ENCODE measurements at regions not wholly inside any gene's neighbourhood (a gene's known extent, or its start where the extent isn't known, plus 50 kb on each side); places are given as distances from the start of the nearest gene placed in this dataset.

- no peak for TF ChIP-seq KDM5A (IDR thresholded peaks at IDR 0.05; ENCODE audit: borderline replicate concordance, low read length)
- no peak for TF ChIP-seq ZNF790 (CRISPR knock-in tag; IDR thresholded peaks at IDR 0.05; ENCODE audit: borderline replicate concordance)
- TF ChIP-seq ZFY (CRISPR knock-in tag; IDR thresholded peaks at IDR 0.05): no peak
- TF ChIP-seq CBFB (CRISPR knock-in tag; IDR thresholded peaks at IDR 0.05): no peak
- no peak for TF ChIP-seq HCFC1 (IDR thresholded peaks at IDR 0.05; ENCODE audit: low read depth, low read length)
Observed at GRCh38 chr21:35249636-35250035, 200.5 kb upstream of the RUNX1 start (continued).

GRCh38 chr21:35245879-35246278 lies 196.8 kb upstream of the RUNX1 start:
- H4K20me1 ChIP-seq (ENCODE audit: insufficient read depth, low read length): no peaks in the 10 kb centered on the region
- in situ Hi-C loops (cut with HindIII; ENCODE audit: extremely low pct_ligation_motif_present, low pct_unique_long_range_greater_than_20kb): no loop called here
- no peak for DNase-seq (ENCODE audit: low spot score)
- no peak overlapping the region for H3K27ac ChIP-seq (ENCODE audit: extremely low read length, insufficient read depth, low read length)
- H3K4me3 ChIP-seq (replicated peaks in 1 of 3; ENCODE audit: insufficient read depth in 1 of 3, low read depth in 2 of 3, low read length in 3 of 3): no peak overlapping the region
- intact Hi-C loops (cut with micrococcal nuclease; ENCODE audit: unreplicated experiment): no loop called here
- H3K4me1 ChIP-seq (ENCODE audit: insufficient read depth, low read length): no peaks in the 10 kb centered on the region
- ATAC-seq: no peak
- CTCF ChIA-PET (ENCODE audit: low intra/inter-chr PET ratio, low total read pairs): no interaction called here
- FAIRE-seq: no peak
- no peak overlapping the region for H2AFZ ChIP-seq (ENCODE audit: low read length)
- POLR2A ChIA-PET: no interaction called here
- H3K36me3 ChIP-seq (replicated peaks in 1 of 2; ENCODE audit: control insufficient read depth in 1 of 2, insufficient read depth in 2 of 2, low read length in 2 of 2): no peaks in the 10 kb centered on the region
- H3K9ac ChIP-seq (ENCODE audit: insufficient read depth, low read depth, low read length): no peak overlapping the region
- H3K9me3 ChIP-seq (ENCODE audit: low read length): no peaks in the 10 kb centered on the region
- no peak for TF ChIP-seq NFIC (IDR thresholded peaks at IDR 0.05; ENCODE audit: low read length)
- no peak for TF ChIP-seq SNAI1 (CRISPR knock-in tag; IDR thresholded peaks at IDR 0.05; ENCODE audit: borderline replicate concordance)
- TF ChIP-seq TOE1 (CRISPR knock-in tag; IDR thresholded peaks at IDR 0.05): no peak
- TF ChIP-seq HIVEP1 (CRISPR knock-in tag; IDR thresholded peaks at IDR 0.05): no peak
- no peak for TF ChIP-seq IRF2 (CRISPR knock-in tag; IDR thresholded peaks at IDR 0.05)
- TF ChIP-seq BRD4 (CRISPR knock-in tag; IDR thresholded peaks at IDR 0.05): no peak
- TF ChIP-seq, protein P1, sequence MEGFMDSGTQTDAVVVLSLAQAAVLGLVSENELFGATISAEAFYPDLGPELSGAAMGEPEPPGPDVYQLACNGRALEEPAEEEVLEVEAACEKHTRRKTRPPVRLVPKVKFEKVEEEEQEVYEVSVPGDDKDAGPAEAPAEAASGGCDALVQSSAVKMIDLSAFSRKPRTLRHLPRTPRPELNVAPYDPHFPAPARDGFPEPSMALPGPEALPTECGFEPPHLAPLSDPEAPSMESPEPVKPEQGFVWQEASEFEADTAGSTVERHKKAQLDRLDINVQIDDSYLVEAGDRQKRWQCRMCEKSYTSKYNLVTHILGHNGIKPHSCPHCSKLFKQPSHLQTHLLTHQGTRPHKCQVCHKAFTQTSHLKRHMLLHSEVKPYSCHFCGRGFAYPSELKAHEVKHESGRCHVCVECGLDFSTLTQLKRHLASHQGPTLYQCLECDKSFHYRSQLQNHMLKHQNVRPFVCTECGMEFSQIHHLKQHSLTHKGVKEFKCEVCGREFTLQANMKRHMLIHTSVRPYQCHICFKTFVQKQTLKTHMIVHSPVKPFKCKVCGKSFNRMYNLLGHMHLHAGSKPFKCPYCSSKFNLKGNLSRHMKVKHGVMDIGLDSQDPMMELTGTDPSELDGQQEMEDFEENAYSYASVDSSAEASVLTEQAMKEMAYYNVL (CRISPR knock-in tag; IDR thresholded peaks at IDR 0.05; ENCODE audit: borderline replicate concordance): no peak
- TF ChIP-seq HNRNPLL (IDR thresholded peaks at IDR 0.05; ENCODE audit: low read depth, low read length, poor library complexity, severe bottlenecking): no peak
- TF ChIP-seq KLF12 (CRISPR knock-in tag; IDR thresholded peaks at IDR 0.05; ENCODE audit: borderline replicate concordance): no peak
- no peak for TF ChIP-seq CENPX (CRISPR knock-in tag; IDR thresholded peaks at IDR 0.05)
- no peak for TF ChIP-seq PAF1 (CRISPR knock-in tag; IDR thresholded peaks at IDR 0.05)
- BruUV-seq (replicated peaks): no TSS peak
- 0 out of 5 replicates have a peak, but pooled peaks cover 0 to 3% of the 10 kb centered on the region in 2 experiments for H3K27me3 ChIP-seq (ENCODE audit: control insufficient read depth in 1 of 2, insufficient read depth in 2 of 2, low read length in 2 of 2)
- 0% methylated on average over 1 of the region's 1 CpG for WGBS (ENCODE audit: low lambda C conversion rate)
- no peaks in the 10 kb centered on the region for H3K79me2 ChIP-seq (ENCODE audit: insufficient read depth, low read length)
- H3K4me2 ChIP-seq (ENCODE audit: low read depth, low read length): no peak overlapping the region

All from HepG2 (cell line).